ENCODE measurements at regions not wholly inside any gene's neighbourhood (a gene's known extent, or its start where the extent isn't known, plus 50 kb on each side); places are given as distances from the start of the nearest gene placed in this dataset.

GRCh38 chrX:124502166-124502565 lies 155.8 kb downstream of the SH2D1A start:
- Histone ChIP-seq H3K9me3 (ENCODE audit: low read length) (no peaks in the 10 kb centered on the region), H3K9ac (ENCODE audit: low read length) (no peak overlapping the region), H3K27ac (ENCODE audit: low read length) (no peak overlapping the region), H3K9me2 (replicated peaks; ENCODE audit: insufficient read depth, low read length) (no peaks in the 10 kb centered on the region), H3K79me2 (ENCODE audit: low read length) (no peaks in the 10 kb centered on the region), H3K4me1 (ENCODE audit: low read length) (no peaks in the 10 kb centered on the region), H2AFZ (ENCODE audit: low read length) (no peak overlapping the region), H3K27me3 (ENCODE audit: low read length) (no peaks in the 10 kb centered on the region), H3K4me2 (ENCODE audit: low read depth, low read length, poor library complexity, severe bottlenecking) (no peak overlapping the region), H3K4me3 (ENCODE audit: low read length) (no peak overlapping the region), H3K36me3 (ENCODE audit: insufficient read depth, low read length) (no peaks in the 10 kb centered on the region), H4K20me1 (ENCODE audit: insufficient read depth, low read depth, low read length) (no peaks in the 10 kb centered on the region)
- DNase-seq, result no peak

- Histone ChIP-seq H3K4me1 (ENCODE audit: low read length) (no peaks in the 10 kb centered on the region), H3K36me3 (ENCODE audit: insufficient read depth, low read length) (no peaks in the 10 kb centered on the region), H3K4me3 (ENCODE audit: low read length) (no peak overlapping the region), H2AFZ (ENCODE audit: low read length) (no peak overlapping the region), H3K9me2 (replicated peaks; ENCODE audit: insufficient read depth, low read length) (no peaks in the 10 kb centered on the region), H3K4me2 (ENCODE audit: low read depth, low read length, poor library complexity, severe bottlenecking) (no peak overlapping the region), H3K9ac (ENCODE audit: low read length) (no peak overlapping the region), H3K9me3 (ENCODE audit: low read length) (no peaks in the 10 kb centered on the region), H3K27me3 (ENCODE audit: low read length) (no peaks in the 10 kb centered on the region), H3K79me2 (ENCODE audit: low read length) (no peaks in the 10 kb centered on the region), H3K27ac (ENCODE audit: low read length) (no peak overlapping the region), H4K20me1 (ENCODE audit: insufficient read depth, low read depth, low read length) (no peaks in the 10 kb centered on the region)
- DNase-seq, result no peak
These were observed 156.2 kb downstream of the SH2D1A start for GRCh38 chrX:124502599-124502998.

GRCh38 chrX:124504111-124504983 lies 158.0 kb downstream of the SH2D1A start:
- Histone ChIP-seq H3K9ac (ENCODE audit: low read length) (no peak overlapping the region), H4K20me1 (ENCODE audit: insufficient read depth, low read depth, low read length) (no peaks in the 10 kb centered on the region), H3K27me3 (ENCODE audit: low read length) (no peaks in the 10 kb centered on the region), H3K36me3 (ENCODE audit: insufficient read depth, low read length) (no peaks in the 10 kb centered on the region), H2AFZ (ENCODE audit: low read length) (no peak overlapping the region), H3K4me2 (ENCODE audit: low read depth, low read length, poor library complexity, severe bottlenecking) (no peak overlapping the region), H3K4me3 (ENCODE audit: low read length) (no peak overlapping the region), H3K79me2 (ENCODE audit: low read length) (no peaks in the 10 kb centered on the region), H3K9me2 (replicated peaks; ENCODE audit: insufficient read depth, low read length) (no peaks in the 10 kb centered on the region), H3K4me1 (ENCODE audit: low read length) (no peaks in the 10 kb centered on the region), H3K9me3 (ENCODE audit: low read length) (no peaks in the 10 kb centered on the region), H3K27ac (ENCODE audit: low read length) (no peak overlapping the region)
- no peak for DNase-seq

- DNase-seq, result no peak
These were observed 159.7 kb downstream of the SH2D1A start for GRCh38 chrX:124506066-124506465.

GRCh38 chrX:124507246-124507645 lies 160.9 kb downstream of the SH2D1A start:
- no peaks in the 10 kb centered on the region for H3K79me2 ChIP-seq (ENCODE audit: low read length)
- H4K20me1 ChIP-seq (ENCODE audit: insufficient read depth, low read depth, low read length), result no peaks in the 10 kb centered on the region
- H3K36me3 ChIP-seq (ENCODE audit: insufficient read depth, low read length), result no peaks in the 10 kb centered on the region
- no peaks in the 10 kb centered on the region for H3K9me3 ChIP-seq (ENCODE audit: low read length)
- no peaks in the 10 kb centered on the region for H3K9me2 ChIP-seq (replicated peaks; ENCODE audit: insufficient read depth, low read length)
- no peak overlapping the region for H3K9ac ChIP-seq (ENCODE audit: low read length)
- no peak overlapping the region for H2AFZ ChIP-seq (ENCODE audit: low read length)
- no peaks in the 10 kb centered on the region for H3K27me3 ChIP-seq (ENCODE audit: low read length)
- no peaks in the 10 kb centered on the region for H3K4me1 ChIP-seq (ENCODE audit: low read length)
- no peak overlapping the region for H3K4me2 ChIP-seq (ENCODE audit: low read depth, low read length, poor library complexity, severe bottlenecking)
- H3K27ac ChIP-seq (ENCODE audit: low read length), result no peak overlapping the region
- no peak overlapping the region for H3K4me3 ChIP-seq (ENCODE audit: low read length)
- DNase-seq, result no peak

More at GRCh38 chrX:124506066-124506465, 159.7 kb downstream of the SH2D1A start:
- Histone ChIP-seq H3K36me3 (ENCODE audit: insufficient read depth, low read length) (no peaks in the 10 kb centered on the region), H4K20me1 (ENCODE audit: insufficient read depth, low read depth, low read length) (no peaks in the 10 kb centered on the region), H3K9ac (ENCODE audit: low read length) (no peak overlapping the region), H3K9me2 (replicated peaks; ENCODE audit: insufficient read depth, low read length) (no peaks in the 10 kb centered on the region), H3K9me3 (ENCODE audit: low read length) (no peaks in the 10 kb centered on the region), H3K4me1 (ENCODE audit: low read length) (no peaks in the 10 kb centered on the region), H3K27me3 (ENCODE audit: low read length) (no peaks in the 10 kb centered on the region), H2AFZ (ENCODE audit: low read length) (no peak overlapping the region), H3K4me2 (ENCODE audit: low read depth, low read length, poor library complexity, severe bottlenecking) (no peak overlapping the region), H3K27ac (ENCODE audit: low read length) (no peak overlapping the region), H3K79me2 (ENCODE audit: low read length) (no peaks in the 10 kb centered on the region), H3K4me3 (ENCODE audit: low read length) (no peak overlapping the region)

- H3K9ac ChIP-seq (ENCODE audit: low read length), result no peak overlapping the region
- H3K4me1 ChIP-seq (ENCODE audit: low read length), result no peaks in the 10 kb centered on the region
- no peaks in the 10 kb centered on the region for H3K79me2 ChIP-seq (ENCODE audit: low read length)
- H3K9me2 ChIP-seq (replicated peaks; ENCODE audit: insufficient read depth, low read length), result no peaks in the 10 kb centered on the region
- no peak overlapping the region for H3K4me2 ChIP-seq (ENCODE audit: low read depth, low read length, poor library complexity, severe bottlenecking)
- no peak for DNase-seq
- H4K20me1 ChIP-seq (ENCODE audit: insufficient read depth, low read depth, low read length), result no peaks in the 10 kb centered on the region
- no peak overlapping the region for H3K27ac ChIP-seq (ENCODE audit: low read length)
- no peak overlapping the region for H2AFZ ChIP-seq (ENCODE audit: low read length)
- no peak overlapping the region for H3K4me3 ChIP-seq (ENCODE audit: low read length)
- no peaks in the 10 kb centered on the region for H3K9me3 ChIP-seq (ENCODE audit: low read length)
- no peaks in the 10 kb centered on the region for H3K27me3 ChIP-seq (ENCODE audit: low read length)
- H3K36me3 ChIP-seq (ENCODE audit: insufficient read depth, low read length), result no peaks in the 10 kb centered on the region
These were observed 172.5 kb downstream of the SH2D1A start for GRCh38 chrX:124518885-124519284.

- no peaks in the 10 kb centered on the region for H3K27me3 ChIP-seq (ENCODE audit: low read length)
- no peak overlapping the region for H2AFZ ChIP-seq (ENCODE audit: low read length)
- no peaks in the 10 kb centered on the region for H3K9me2 ChIP-seq (replicated peaks; ENCODE audit: insufficient read depth, low read length)
- no peak overlapping the region for H3K4me2 ChIP-seq (ENCODE audit: low read depth, low read length, poor library complexity, severe bottlenecking)
- H3K9ac ChIP-seq (ENCODE audit: low read length), result no peak overlapping the region
- H3K79me2 ChIP-seq (ENCODE audit: low read length), result no peaks in the 10 kb centered on the region
- H4K20me1 ChIP-seq (ENCODE audit: insufficient read depth, low read depth, low read length), result no peaks in the 10 kb centered on the region
- H3K4me3 ChIP-seq (ENCODE audit: low read length), result no peak overlapping the region
- no peaks in the 10 kb centered on the region for H3K9me3 ChIP-seq (ENCODE audit: low read length)
- H3K27ac ChIP-seq (ENCODE audit: low read length), result no peak overlapping the region
- H3K36me3 ChIP-seq (ENCODE audit: insufficient read depth, low read length), result no peaks in the 10 kb centered on the region
- DNase-seq, result no peak
- H3K4me1 ChIP-seq (ENCODE audit: low read length), result no peaks in the 10 kb centered on the region
These were observed 178.5 kb downstream of the SH2D1A start for GRCh38 chrX:124524852-124525251.

- Histone ChIP-seq H3K79me2 (ENCODE audit: low read length) (no peaks in the 10 kb centered on the region), H2AFZ (ENCODE audit: low read length) (no peak overlapping the region), H4K20me1 (ENCODE audit: insufficient read depth, low read depth, low read length) (no peaks in the 10 kb centered on the region), H3K4me2 (ENCODE audit: low read depth, low read length, poor library complexity, severe bottlenecking) (no peak overlapping the region), H3K9me2 (replicated peaks; ENCODE audit: insufficient read depth, low read length) (no peaks in the 10 kb centered on the region), H3K27me3 (ENCODE audit: low read length) (no peaks in the 10 kb centered on the region), H3K4me3 (ENCODE audit: low read length) (no peak overlapping the region), H3K9ac (ENCODE audit: low read length) (no peak overlapping the region), H3K9me3 (ENCODE audit: low read length) (no peaks in the 10 kb centered on the region), H3K4me1 (ENCODE audit: low read length) (no peaks in the 10 kb centered on the region), H3K36me3 (ENCODE audit: insufficient read depth, low read length) (no peaks in the 10 kb centered on the region), H3K27ac (ENCODE audit: low read length) (no peak overlapping the region)
- no peak for DNase-seq
These were observed 183.4 kb downstream of the SH2D1A start for GRCh38 chrX:124529786-124530185.
